ENCODE measurements at regions not wholly inside any gene's neighbourhood (a gene's known extent, or its start where the extent isn't known, plus 50 kb on each side); places are given as distances from the start of the nearest gene placed in this dataset.

DNA sequence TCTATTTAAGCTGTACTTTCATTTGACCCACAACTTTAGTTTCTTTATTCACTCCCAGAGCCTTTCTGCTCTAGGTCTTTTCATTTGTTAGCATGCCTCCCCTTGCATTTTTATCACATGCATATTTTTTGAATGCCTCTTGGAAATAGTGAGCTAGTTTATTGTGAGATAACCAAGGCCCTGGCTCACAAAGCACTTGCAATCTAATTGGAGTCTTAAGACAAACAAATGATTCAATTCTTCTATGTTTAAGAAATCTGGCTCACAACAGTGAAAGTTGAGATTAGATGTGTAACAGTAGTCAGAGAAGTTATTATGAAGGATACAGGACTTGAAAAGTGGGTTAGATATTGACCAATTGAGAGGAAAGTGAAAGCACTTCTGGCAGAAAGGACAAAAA lies 173.4 kb downstream of the MOXD1 start:
- no peaks in the 10 kb centered on the region for H4K20me1 ChIP-seq (ENCODE audit: insufficient read depth, low read length)
- H3K4me2 ChIP-seq (ENCODE audit: low read depth, low read length), result no peak overlapping the region
- ATAC-seq (no peak), FAIRE-seq (no peak), DNase-seq (ENCODE audit: low spot score) (no peak)
- no peaks in the 10 kb centered on the region for H3K36me3 ChIP-seq (replicated peaks in 1 of 2; ENCODE audit: control insufficient read depth in 1 of 2, insufficient read depth in 2 of 2, low read length in 2 of 2)
- ChIA-PET POLR2A (no interaction called here), CTCF (ENCODE audit: low intra/inter-chr PET ratio, low total read pairs) (no interaction called here)
- in situ Hi-C loops (cut with HindIII; ENCODE audit: extremely low pct_ligation_motif_present, low pct_unique_long_range_greater_than_20kb) (no loop called here), intact Hi-C loops (cut with micrococcal nuclease; ENCODE audit: unreplicated experiment) (no loop called here)
- peaks cover 18% of the 10 kb centered on the region; the same call in 1 of the 2 replicates for H3K9me3 ChIP-seq (ENCODE audit: low read length)
- no peak for TF ChIP-seq SIX1 (CRISPR knock-in tag; IDR thresholded peaks at IDR 0.05; ENCODE audit: borderline replicate concordance)
- no peak for TF ChIP-seq HNRNPK (IDR thresholded peaks at IDR 0.05; ENCODE audit: low read depth, low read length, poor library complexity, severe bottlenecking)
- no peak for TF ChIP-seq RAD51 (IDR thresholded peaks at IDR 0.05; ENCODE audit: borderline replicate concordance)
- TF ChIP-seq ZBTB3 (CRISPR knock-in tag; IDR thresholded peaks at IDR 0.05; ENCODE audit: borderline replicate concordance, low read depth), result no peak
- TF ChIP-seq, protein P1, sequence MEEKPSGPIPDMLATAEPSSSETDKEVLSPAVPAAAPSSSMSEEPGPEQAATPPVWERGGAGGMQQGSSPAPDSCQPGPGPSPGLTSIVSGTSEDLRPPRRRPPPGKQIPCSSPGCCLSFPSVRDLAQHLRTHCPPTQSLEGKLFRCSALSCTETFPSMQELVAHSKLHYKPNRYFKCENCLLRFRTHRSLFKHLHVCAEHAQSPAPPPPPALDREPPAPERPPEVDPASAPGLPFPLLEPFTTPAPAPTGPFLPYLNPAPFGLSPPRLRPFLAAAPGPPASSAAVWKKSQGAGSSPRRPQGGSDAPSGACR (CRISPR knock-in tag; IDR thresholded peaks at IDR 0.05), result no peak
- no peak for TF ChIP-seq JARID2 (CRISPR knock-in tag; IDR thresholded peaks at IDR 0.05; ENCODE audit: insufficient replicate concordance)
- TF ChIP-seq, protein P2, sequence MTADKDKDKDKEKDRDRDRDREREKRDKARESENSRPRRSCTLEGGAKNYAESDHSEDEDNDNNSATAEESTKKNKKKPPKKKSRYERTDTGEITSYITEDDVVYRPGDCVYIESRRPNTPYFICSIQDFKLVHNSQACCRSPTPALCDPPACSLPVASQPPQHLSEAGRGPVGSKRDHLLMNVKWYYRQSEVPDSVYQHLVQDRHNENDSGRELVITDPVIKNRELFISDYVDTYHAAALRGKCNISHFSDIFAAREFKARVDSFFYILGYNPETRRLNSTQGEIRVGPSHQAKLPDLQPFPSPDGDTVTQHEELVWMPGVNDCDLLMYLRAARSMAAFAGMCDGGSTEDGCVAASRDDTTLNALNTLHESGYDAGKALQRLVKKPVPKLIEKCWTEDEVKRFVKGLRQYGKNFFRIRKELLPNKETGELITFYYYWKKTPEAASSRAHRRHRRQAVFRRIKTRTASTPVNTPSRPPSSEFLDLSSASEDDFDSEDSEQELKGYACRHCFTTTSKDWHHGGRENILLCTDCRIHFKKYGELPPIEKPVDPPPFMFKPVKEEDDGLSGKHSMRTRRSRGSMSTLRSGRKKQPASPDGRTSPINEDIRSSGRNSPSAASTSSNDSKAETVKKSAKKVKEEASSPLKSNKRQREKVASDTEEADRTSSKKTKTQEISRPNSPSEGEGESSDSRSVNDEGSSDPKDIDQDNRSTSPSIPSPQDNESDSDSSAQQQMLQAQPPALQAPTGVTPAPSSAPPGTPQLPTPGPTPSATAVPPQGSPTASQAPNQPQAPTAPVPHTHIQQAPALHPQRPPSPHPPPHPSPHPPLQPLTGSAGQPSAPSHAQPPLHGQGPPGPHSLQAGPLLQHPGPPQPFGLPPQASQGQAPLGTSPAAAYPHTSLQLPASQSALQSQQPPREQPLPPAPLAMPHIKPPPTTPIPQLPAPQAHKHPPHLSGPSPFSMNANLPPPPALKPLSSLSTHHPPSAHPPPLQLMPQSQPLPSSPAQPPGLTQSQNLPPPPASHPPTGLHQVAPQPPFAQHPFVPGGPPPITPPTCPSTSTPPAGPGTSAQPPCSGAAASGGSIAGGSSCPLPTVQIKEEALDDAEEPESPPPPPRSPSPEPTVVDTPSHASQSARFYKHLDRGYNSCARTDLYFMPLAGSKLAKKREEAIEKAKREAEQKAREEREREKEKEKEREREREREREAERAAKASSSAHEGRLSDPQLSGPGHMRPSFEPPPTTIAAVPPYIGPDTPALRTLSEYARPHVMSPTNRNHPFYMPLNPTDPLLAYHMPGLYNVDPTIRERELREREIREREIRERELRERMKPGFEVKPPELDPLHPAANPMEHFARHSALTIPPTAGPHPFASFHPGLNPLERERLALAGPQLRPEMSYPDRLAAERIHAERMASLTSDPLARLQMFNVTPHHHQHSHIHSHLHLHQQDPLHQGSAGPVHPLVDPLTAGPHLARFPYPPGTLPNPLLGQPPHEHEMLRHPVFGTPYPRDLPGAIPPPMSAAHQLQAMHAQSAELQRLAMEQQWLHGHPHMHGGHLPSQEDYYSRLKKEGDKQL (CRISPR knock-in tag; IDR thresholded peaks at IDR 0.05; ENCODE audit: low read depth), result no peak
- TF ChIP-seq ZFY (CRISPR knock-in tag; IDR thresholded peaks at IDR 0.05), result no peak
- no peak for TF ChIP-seq TBL1XR1 (IDR thresholded peaks at IDR 0.05; ENCODE audit: borderline replicate concordance, low read length, partially characterized antibody)
- no peak for TF ChIP-seq HNRNPLL (IDR thresholded peaks at IDR 0.05; ENCODE audit: low read depth, low read length, poor library complexity, severe bottlenecking)
- TF ChIP-seq, protein P3, sequence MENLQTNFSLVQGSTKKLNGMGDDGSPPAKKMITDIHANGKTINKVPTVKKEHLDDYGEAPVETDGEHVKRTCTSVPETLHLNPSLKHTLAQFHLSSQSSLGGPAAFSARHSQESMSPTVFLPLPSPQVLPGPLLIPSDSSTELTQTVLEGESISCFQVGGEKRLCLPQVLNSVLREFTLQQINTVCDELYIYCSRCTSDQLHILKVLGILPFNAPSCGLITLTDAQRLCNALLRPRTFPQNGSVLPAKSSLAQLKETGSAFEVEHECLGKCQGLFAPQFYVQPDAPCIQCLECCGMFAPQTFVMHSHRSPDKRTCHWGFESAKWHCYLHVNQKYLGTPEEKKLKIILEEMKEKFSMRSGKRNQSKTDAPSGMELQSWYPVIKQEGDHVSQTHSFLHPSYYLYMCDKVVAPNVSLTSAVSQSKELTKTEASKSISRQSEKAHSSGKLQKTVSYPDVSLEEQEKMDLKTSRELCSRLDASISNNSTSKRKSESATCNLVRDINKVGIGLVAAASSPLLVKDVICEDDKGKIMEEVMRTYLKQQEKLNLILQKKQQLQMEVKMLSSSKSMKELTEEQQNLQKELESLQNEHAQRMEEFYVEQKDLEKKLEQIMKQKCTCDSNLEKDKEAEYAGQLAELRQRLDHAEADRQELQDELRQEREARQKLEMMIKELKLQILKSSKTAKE (CRISPR knock-in tag; IDR thresholded peaks at IDR 0.05; ENCODE audit: borderline replicate concordance), result no peak
- TF ChIP-seq, protein P4, sequence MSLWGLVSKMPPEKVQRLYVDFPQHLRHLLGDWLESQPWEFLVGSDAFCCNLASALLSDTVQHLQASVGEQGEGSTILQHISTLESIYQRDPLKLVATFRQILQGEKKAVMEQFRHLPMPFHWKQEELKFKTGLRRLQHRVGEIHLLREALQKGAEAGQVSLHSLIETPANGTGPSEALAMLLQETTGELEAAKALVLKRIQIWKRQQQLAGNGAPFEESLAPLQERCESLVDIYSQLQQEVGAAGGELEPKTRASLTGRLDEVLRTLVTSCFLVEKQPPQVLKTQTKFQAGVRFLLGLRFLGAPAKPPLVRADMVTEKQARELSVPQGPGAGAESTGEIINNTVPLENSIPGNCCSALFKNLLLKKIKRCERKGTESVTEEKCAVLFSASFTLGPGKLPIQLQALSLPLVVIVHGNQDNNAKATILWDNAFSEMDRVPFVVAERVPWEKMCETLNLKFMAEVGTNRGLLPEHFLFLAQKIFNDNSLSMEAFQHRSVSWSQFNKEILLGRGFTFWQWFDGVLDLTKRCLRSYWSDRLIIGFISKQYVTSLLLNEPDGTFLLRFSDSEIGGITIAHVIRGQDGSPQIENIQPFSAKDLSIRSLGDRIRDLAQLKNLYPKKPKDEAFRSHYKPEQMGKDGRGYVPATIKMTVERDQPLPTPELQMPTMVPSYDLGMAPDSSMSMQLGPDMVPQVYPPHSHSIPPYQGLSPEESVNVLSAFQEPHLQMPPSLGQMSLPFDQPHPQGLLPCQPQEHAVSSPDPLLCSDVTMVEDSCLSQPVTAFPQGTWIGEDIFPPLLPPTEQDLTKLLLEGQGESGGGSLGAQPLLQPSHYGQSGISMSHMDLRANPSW (CRISPR knock-in tag; IDR thresholded peaks at IDR 0.05; ENCODE audit: borderline replicate concordance), result no peak
- TF ChIP-seq RARG (CRISPR knock-in tag; IDR thresholded peaks at IDR 0.05; ENCODE audit: low read depth), result no peak
- no peak overlapping the region for H3K4me3 ChIP-seq (replicated peaks in 1 of 3; ENCODE audit: insufficient read depth in 1 of 3, low read depth in 2 of 3, low read length in 3 of 3)
- no peaks in the 10 kb centered on the region for H3K4me1 ChIP-seq (ENCODE audit: insufficient read depth, low read length)
- no TSS peak for BruUV-seq (replicated peaks)
- H3K9ac ChIP-seq (ENCODE audit: insufficient read depth, low read depth, low read length), result no peak overlapping the region
- no peaks in the 10 kb centered on the region for H3K79me2 ChIP-seq (ENCODE audit: insufficient read depth, low read length)
- H3K27ac ChIP-seq (ENCODE audit: extremely low read length, insufficient read depth, low read length), result no peak overlapping the region
- no peak overlapping the region for H2AFZ ChIP-seq (ENCODE audit: low read length)
- no peaks in the 10 kb centered on the region; a peak in 1 of 5 replicates for H3K27me3 ChIP-seq (ENCODE audit: control insufficient read depth in 1 of 2, insufficient read depth in 2 of 2, low read length in 2 of 2)

Measured in HepG2 (cell line).